PC-3 (cell line): ENCODE measurements at regions not wholly inside any gene's neighbourhood (a gene's known extent, or its start where the extent isn't known, plus 50 kb on each side); places are given as distances from the start of the nearest gene placed in this dataset.

Experiments used
- EZH2 ChIP-seq: fragments of 300-600 bp; sonication (generic); IDR thresholded peaks from one replicate; pipeline ENCODE4 v1.6.1; 2017; ENCODE audit warnings: antibody characterized with exemption, mild to moderate bottlenecking, low read length; ENCODE audit not compliant: unreplicated experiment
- EZH2phosphoT487 ChIP-seq: fragments of 300-600 bp; sonication (generic); IDR thresholded peaks from 2 replicates; pipeline ENCODE4 v1.6.1; 2018; ENCODE audit warnings: mild to moderate bottlenecking, antibody characterized with exemption, low read length, borderline replicate concordance
- TF ChIP-seq, protein P1 (sequence below): fragments of 300-600 bp; sonication (generic); conservative IDR thresholded peaks from 2 replicates; pipeline ENCODE4 v1.5.1; 2017; ENCODE audit warnings: antibody characterized with exemption, low read depth, mild to moderate bottlenecking, low read length

DNA sequence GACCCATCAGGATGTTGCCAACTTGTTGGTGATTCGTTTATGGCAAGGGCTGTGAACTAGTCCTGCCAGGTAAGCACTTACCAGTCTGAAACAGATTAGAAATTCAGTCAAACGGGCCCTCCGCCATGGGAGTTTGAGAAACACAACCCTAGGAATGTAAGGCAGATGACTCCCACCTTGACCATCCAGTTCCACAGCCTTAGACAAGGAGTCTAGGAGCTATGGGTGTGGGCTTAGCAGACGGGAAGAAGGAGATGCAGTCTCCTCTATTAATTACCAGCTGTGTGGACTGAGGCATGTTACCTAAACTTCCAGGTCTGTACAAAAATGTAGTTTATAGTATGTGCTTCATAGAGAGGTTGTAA, 319.4 kb upstream of the NCKAP5 start:
- TF ChIP-seq, protein P1, sequence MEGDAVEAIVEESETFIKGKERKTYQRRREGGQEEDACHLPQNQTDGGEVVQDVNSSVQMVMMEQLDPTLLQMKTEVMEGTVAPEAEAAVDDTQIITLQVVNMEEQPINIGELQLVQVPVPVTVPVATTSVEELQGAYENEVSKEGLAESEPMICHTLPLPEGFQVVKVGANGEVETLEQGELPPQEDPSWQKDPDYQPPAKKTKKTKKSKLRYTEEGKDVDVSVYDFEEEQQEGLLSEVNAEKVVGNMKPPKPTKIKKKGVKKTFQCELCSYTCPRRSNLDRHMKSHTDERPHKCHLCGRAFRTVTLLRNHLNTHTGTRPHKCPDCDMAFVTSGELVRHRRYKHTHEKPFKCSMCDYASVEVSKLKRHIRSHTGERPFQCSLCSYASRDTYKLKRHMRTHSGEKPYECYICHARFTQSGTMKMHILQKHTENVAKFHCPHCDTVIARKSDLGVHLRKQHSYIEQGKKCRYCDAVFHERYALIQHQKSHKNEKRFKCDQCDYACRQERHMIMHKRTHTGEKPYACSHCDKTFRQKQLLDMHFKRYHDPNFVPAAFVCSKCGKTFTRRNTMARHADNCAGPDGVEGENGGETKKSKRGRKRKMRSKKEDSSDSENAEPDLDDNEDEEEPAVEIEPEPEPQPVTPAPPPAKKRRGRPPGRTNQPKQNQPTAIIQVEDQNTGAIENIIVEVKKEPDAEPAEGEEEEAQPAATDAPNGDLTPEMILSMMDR = no peak
- TF ChIP-seq EZH2 = no peak
- TF ChIP-seq EZH2phosphoT487 = no peak
